ENCODE measurements at regions not wholly inside any gene's neighbourhood (a gene's known extent, or its start where the extent isn't known, plus 50 kb on each side); places are given as distances from the start of the nearest gene placed in this dataset.
"Not testable (repeated sequence)": the region's sequence is repeated elsewhere in the genome, so short reads cannot be mapped to it uniquely, and the experiment has no call there.

GRCh38 chr12:131239384-131240094 lies 285.8 kb downstream of the ADGRD1 start:
- Histone ChIP-seq H3K4me1 (no peaks in the 10 kb centered on the region), H3K27me3 (no peaks in the 10 kb centered on the region), H3K9me3 (no peaks in the 10 kb centered on the region), H3K27ac (no peak overlapping the region), H3K36me3 (no peaks in the 10 kb centered on the region), H3K4me3 (no peak overlapping the region)
- ATAC-seq (no peak), DNase-seq (no peak)
- no peak for TF ChIP-seq CTCF (IDR thresholded peaks at IDR 0.05)
- intact Hi-C loops (cut with DNase I), result no loop called here

GRCh38 chr12:131241517-131241916 lies 287.8 kb downstream of the ADGRD1 start:
- Histone ChIP-seq H3K4me3 (no peak overlapping the region), H3K27ac (no peak overlapping the region), H3K4me1 (no peaks in the 10 kb centered on the region), H3K36me3 (no peaks in the 10 kb centered on the region), H3K27me3 (no peaks in the 10 kb centered on the region), H3K9me3 (no peaks in the 10 kb centered on the region)
- intact Hi-C loops (cut with DNase I), result no loop called here
- ATAC-seq, result no peak
- TF ChIP-seq CTCF (IDR thresholded peaks at IDR 0.05), result no peak
- DNase-seq, result no peak

GRCh38 chr12:131242741-131243496 lies 289.2 kb downstream of the ADGRD1 start:
- no peak for TF ChIP-seq CTCF (IDR thresholded peaks at IDR 0.05)
- Histone ChIP-seq H3K4me1 (no peaks in the 10 kb centered on the region), H3K27me3 (no peaks in the 10 kb centered on the region), H3K36me3 (no peaks in the 10 kb centered on the region), H3K9me3 (no peaks in the 10 kb centered on the region), H3K27ac (no peak overlapping the region), H3K4me3 (no peak overlapping the region)
- ATAC-seq (no peak), DNase-seq (no peak)
- intact Hi-C loops (cut with DNase I), result no loop called here

- ATAC-seq; intact Hi-C loops (cut with DNase I); H3K36me3 ChIP-seq; H3K4me3 ChIP-seq; H3K9me3 ChIP-seq; DNase-seq; H3K4me1 ChIP-seq; H3K27me3 ChIP-seq; H3K27ac ChIP-seq: not testable (repeated sequence)
Observed at GRCh38 chr12:131244157-131244688, 290.5 kb downstream of the ADGRD1 start.

- DNase-seq; ATAC-seq; H3K27me3 ChIP-seq; H3K36me3 ChIP-seq; H3K27ac ChIP-seq; H3K4me3 ChIP-seq; intact Hi-C loops (cut with DNase I); H3K9me3 ChIP-seq; H3K4me1 ChIP-seq: not testable (repeated sequence)
Observed at GRCh38 chr12:131245161-131245560, 291.5 kb downstream of the ADGRD1 start.

GRCh38 chr12:131245564-131246355 lies 292.1 kb downstream of the ADGRD1 start:
- ATAC-seq (no peak), DNase-seq (no peak)
- Histone ChIP-seq H3K27ac (no peak overlapping the region), H3K36me3 (no peaks in the 10 kb centered on the region), H3K27me3 (no peaks in the 10 kb centered on the region), H3K9me3 (no peaks in the 10 kb centered on the region), H3K4me1 (no peaks in the 10 kb centered on the region), H3K4me3 (no peak overlapping the region)
- intact Hi-C loops (cut with DNase I), result no loop called here
- TF ChIP-seq CTCF (IDR thresholded peaks at IDR 0.05), result no peak

- intact Hi-C loops (cut with DNase I); H3K27ac ChIP-seq; H3K4me1 ChIP-seq; H3K36me3 ChIP-seq; H3K27me3 ChIP-seq; DNase-seq; H3K9me3 ChIP-seq; H3K4me3 ChIP-seq; ATAC-seq: not testable (repeated sequence)
Observed at GRCh38 chr12:131247026-131247725, 293.5 kb downstream of the ADGRD1 start.

GRCh38 chr12:131247875-131248274 lies 294.2 kb downstream of the ADGRD1 start:
- H3K36me3 ChIP-seq; H3K4me1 ChIP-seq; intact Hi-C loops (cut with DNase I); H3K4me3 ChIP-seq; H3K27me3 ChIP-seq; H3K27ac ChIP-seq; DNase-seq; ATAC-seq; H3K9me3 ChIP-seq: not testable (repeated sequence)

All from left lung (tissue), 4 donors.